Adrenal gland (tissue), 9 donors: ENCODE measurements at regions not wholly inside any gene's neighbourhood (a gene's known extent, or its start where the extent isn't known, plus 50 kb on each side); places are given as distances from the start of the nearest gene placed in this dataset.

Experiments
- DNase-seq, 7 donors: peaks; one replicate each; pipeline ENCODE4 v3.0.0-alpha.2; 2019 to 2020
- H3K27ac ChIP-seq, 5 donors: fragments of 200-600 bp; sonication (generic) in 4 of 5; 1 replicate in 3 of 5; 2 replicates in 2 of 5; pipeline versions ENCODE4 v1.5.1 to v1.8.0; 2016 to 2020; ENCODE audit warnings: mild to moderate bottlenecking in 1 of 5
- H3K27me3 ChIP-seq: fragments of 200-600 bp; 2 replicates; pipeline ENCODE4 v1.8.0; 2021
- H3K36me3 ChIP-seq, 2 donors: fragments of 200-600 bp; replicated peaks in 1 of 2; 1 replicate in 1 of 2; 2 replicates in 1 of 2; pipeline versions ENCODE4 v1.5.1 to v1.8.0; 2018 to 2022
- H3K4me1 ChIP-seq, 2 donors: fragments of 200-600 bp; replicated peaks in 1 of 2; 1 replicate in 1 of 2; 2 replicates in 1 of 2; pipeline versions ENCODE4 v1.5.1 to v1.8.0; 2018 to 2021
- H3K4me3 ChIP-seq, 4 donors: fragments of 200-600 bp; sonication (generic) in 3 of 4; one replicate each; pipeline ENCODE4 v1.5.1; 2016 to 2018
- H3K9me3 ChIP-seq, 3 donors: fragments of 200-600 bp; sonication (generic) in 1 of 3; replicated peaks in 1 of 3; 1 replicate in 2 of 3; 2 replicates in 1 of 3; pipeline versions ENCODE4 v1.5.1 to v1.8.0; 2016 to 2021
- POLR2A ChIP-seq, 2 donors: fragments of 450-650 bp; IDR thresholded peaks; one replicate each; pipeline ENCODE4 v1.6.1; 2017; ENCODE audit warnings: antibody characterized with exemption in 2 of 2, mild to moderate bottlenecking in 2 of 2, moderate library complexity in 1 of 2
- WGBS, 4 donors: extraction: QIAGEN DNeasy Blood & Tissue Kit in 2 of 4; methylation state at CpG; one replicate each; pipeline versions ENCODE4 v1.1.5 to v1.1.7; 2013 to 2017; 5-methylcytosine and 5-hydroxymethylcytosine counted together
- intact Hi-C, 2 donors: fragments of 100-400 bp; cut with DNase I; formaldehyde crosslinking; loops; one replicate each; pipeline versions ENCODE4 v1.14.1 to v1.15.0; 2022 to 2023
- TF ChIP-seq, protein P1 (sequence below), 6 experiments: fragments of 450-650 bp in 4 of 6; fragments of 200-600 bp in 2 of 6; sonication (generic) in 1 of 6; IDR thresholded peaks; 1 replicate in 5 of 6; 2 replicates in 1 of 6; pipeline versions ENCODE4 v1.5.1 to v1.8.0; 2016 to 2021; ENCODE audit warnings: antibody characterized with exemption in 6 of 6, mild to moderate bottlenecking in 2 of 6, moderate library complexity in 1 of 6
- donor health status: healthy with polysubstance abuse.
- donor health status: Bipolar disorder and iron deficiency.
- donor health status: DM: yes; HTN: yes; CAD: no.
- donor health status: DM: no; HTN: no; CAD: no.
- donor health status: DM: no; HTN: no; CAD: no.

DNA sequence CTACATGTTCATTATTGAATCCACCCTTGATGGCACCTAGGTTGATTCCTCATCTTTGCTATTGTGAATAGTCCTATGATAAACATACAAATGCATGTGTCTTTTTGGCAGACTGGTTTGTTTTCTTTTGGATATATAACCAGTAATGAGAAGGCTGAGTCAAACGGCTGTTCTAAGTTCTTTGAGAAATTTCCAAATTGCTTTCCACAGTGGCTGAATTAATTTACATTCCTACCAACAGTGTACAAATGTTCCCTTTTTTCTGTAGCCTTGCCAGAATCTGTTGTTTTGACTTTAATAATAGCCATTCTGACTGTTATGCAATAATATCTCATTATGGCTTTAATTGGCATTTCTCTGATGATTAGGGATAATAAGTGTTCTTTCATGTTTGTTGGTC is 184.9 kb downstream of the CASP12 start:
- no peaks in the 10 kb centered on the region for H3K36me3 ChIP-seq
- no peak for DNase-seq
- TF ChIP-seq POLR2A (IDR thresholded peaks at IDR 0.05), result no peak
- TF ChIP-seq, protein P1, sequence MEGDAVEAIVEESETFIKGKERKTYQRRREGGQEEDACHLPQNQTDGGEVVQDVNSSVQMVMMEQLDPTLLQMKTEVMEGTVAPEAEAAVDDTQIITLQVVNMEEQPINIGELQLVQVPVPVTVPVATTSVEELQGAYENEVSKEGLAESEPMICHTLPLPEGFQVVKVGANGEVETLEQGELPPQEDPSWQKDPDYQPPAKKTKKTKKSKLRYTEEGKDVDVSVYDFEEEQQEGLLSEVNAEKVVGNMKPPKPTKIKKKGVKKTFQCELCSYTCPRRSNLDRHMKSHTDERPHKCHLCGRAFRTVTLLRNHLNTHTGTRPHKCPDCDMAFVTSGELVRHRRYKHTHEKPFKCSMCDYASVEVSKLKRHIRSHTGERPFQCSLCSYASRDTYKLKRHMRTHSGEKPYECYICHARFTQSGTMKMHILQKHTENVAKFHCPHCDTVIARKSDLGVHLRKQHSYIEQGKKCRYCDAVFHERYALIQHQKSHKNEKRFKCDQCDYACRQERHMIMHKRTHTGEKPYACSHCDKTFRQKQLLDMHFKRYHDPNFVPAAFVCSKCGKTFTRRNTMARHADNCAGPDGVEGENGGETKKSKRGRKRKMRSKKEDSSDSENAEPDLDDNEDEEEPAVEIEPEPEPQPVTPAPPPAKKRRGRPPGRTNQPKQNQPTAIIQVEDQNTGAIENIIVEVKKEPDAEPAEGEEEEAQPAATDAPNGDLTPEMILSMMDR (IDR thresholded peaks at IDR 0.05), result no peak
- intact Hi-C loops, result no loop called here
- no peak overlapping the region for H3K4me3 ChIP-seq
- peaks cover 0 to 6% (median 0%) of the 10 kb centered on the region in 3 donors for H3K9me3 ChIP-seq
- no peak overlapping the region for H3K27ac ChIP-seq
- no peaks in the 10 kb centered on the region for H3K27me3 ChIP-seq
- no peaks in the 10 kb centered on the region for H3K4me1 ChIP-seq
- WGBS, 4 donors, result 41 to 65% (median 48%) methylated on average over 1 of the region's 1 CpG

DNA sequence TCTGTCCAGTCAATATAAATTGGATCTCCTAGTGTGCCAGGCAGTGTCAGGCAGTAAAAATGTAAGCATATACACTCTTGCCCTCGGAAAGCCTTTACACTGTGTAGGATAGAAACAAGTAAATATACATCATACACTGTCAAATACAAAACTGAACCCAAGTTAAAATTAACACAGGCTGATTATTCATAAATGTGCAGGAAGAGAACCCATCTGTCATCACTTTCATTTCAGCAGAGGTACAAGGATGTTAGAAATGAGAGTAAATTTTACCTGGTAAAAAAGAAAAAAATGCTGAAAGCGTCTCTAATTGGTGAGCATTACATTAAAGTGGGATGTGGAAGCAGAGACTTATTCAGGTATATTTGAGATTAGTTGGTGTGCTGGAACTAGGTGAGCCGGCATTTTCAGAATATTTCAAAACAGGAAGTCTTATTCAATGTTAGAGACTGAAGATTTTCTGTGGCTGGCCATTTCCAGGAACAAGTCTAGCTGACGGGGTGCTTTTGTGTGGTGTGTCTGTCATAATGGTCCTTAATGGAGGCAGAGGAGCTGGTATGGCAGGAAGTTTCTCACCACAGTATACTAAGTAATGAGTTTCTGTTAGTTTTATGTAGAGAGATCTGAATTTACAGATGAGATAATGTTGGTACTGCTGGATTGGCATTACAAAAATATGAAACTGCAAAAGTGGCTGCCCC is 192.6 kb downstream of the CASP12 start:
- TF ChIP-seq, protein P1 (IDR thresholded peaks at IDR 0.05), result no peak
- no peak for TF ChIP-seq POLR2A (IDR thresholded peaks at IDR 0.05)
- Histone ChIP-seq H3K27ac (peak overlapping the region in 3 of 5 donors; percentile 13 to 65 (median 46)), H3K27me3 (no peaks in the 10 kb centered on the region), H3K4me1 (peaks cover 0 to 6% of the 10 kb centered on the region in 2 donors), H3K4me3 (no peak overlapping the region), H3K36me3 (no peaks in the 10 kb centered on the region), H3K9me3 (no peaks in the 10 kb centered on the region)
- WGBS, 4 donors, result 60 to 67% (median 64%) methylated on average over 4 of the region's 4 CpGs
- intact Hi-C loops, result no loop called here
- DNase-seq, result peak; percentile 25 to 62 (median 39)

DNA sequence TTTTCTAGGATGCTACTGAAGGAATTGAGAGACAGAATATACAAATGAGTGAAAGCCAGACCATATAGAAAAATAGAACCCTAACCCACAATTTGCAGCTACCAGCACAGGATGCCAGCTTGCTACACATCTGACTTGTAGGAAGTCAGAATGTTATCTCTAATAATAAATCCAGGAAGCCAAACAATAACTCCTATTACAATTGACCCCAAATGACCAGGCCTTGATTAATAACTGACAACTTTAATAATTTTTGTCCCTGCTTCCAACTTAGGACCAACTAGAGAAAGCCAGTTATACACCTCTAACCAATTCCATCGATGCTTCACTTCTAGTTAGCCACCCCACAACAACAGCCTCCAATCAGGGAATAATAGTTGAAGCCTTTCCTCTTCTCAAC is 193.4 kb downstream of the CASP12 start:
- Histone ChIP-seq H3K9me3 (no peaks in the 10 kb centered on the region), H3K27me3 (no peaks in the 10 kb centered on the region), H3K4me1 (peaks cover 0 to 6% of the 10 kb centered on the region in 2 donors), H3K27ac (peak overlapping the region in 3 of 5 donors; percentile 13 to 65 (median 46)), H3K36me3 (no peaks in the 10 kb centered on the region), H3K4me3 (no peak overlapping the region)
- TF ChIP-seq, protein P1 (IDR thresholded peaks at IDR 0.05), result no peak
- TF ChIP-seq POLR2A (IDR thresholded peaks at IDR 0.05), result no peak
- intact Hi-C loops, result no loop called here
- 50 to 64% (median 56%) methylated on average over 1 of the region's 1 CpG for WGBS, 4 donors
- DNase-seq, result no peak

DNA sequence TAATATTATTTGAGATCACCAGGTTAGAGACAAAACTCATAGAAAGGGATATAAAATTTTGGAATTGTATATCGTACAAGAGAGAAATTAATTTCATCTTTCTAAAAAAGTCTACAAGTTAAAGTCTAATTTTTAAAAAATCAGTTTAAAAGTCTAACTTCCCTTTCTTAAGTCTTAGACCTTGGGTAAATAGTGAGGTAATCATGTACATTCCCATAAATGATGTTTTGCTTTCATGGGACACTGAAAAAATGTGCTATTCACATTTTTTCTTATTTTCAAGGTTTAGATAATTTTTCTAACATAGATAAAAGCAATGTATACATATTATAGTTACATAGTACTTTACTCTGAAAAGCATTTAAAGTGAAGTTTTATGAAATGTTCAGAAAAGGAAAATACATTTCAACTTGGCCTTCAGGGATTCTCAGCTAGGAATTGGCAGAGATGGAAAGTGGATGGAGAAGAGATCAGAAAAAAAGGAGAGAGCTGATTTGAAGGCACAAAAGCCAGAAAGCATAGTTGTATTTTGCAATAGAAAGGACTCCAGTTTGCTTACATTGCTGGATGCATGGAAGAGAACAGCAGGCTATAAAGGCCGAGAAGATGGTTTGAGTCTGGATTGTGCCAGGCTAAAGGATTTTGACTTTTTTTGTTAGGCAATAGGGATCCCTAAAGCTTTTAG is 194.0 kb downstream of the CASP12 start:
- Histone ChIP-seq H3K36me3 (no peaks in the 10 kb centered on the region), H3K4me3 (no peak overlapping the region), H3K27ac (no peak overlapping the region), H3K4me1 (peaks cover 0 to 6% of the 10 kb centered on the region in 2 donors), H3K27me3 (no peaks in the 10 kb centered on the region), H3K9me3 (no peaks in the 10 kb centered on the region)
- 91 to 97% (median 94%) methylated on average over 2 of the region's 2 CpGs for WGBS, 4 donors
- no peak for DNase-seq
- intact Hi-C loops, result no loop called here
- TF ChIP-seq POLR2A (IDR thresholded peaks at IDR 0.05), result no peak
- TF ChIP-seq, protein P1 (IDR thresholded peaks at IDR 0.05), result no peak
